ENCODE measurements at regions not wholly inside any gene's neighbourhood (a gene's known extent, or its start where the extent isn't known, plus 50 kb on each side); places are given as distances from the start of the nearest gene placed in this dataset.
"Not testable (repeated sequence)": the region's sequence is repeated elsewhere in the genome, so short reads cannot be mapped to it uniquely, and the experiment has no call there.

- H3K27me3 Mint-ChIP-seq (ENCODE audit: low read depth); DNase-seq (ENCODE audit: low spot score in 2 of 2, unreplicated experiment in 2 of 2); H3K9me3 Mint-ChIP-seq; H3K4me1 Mint-ChIP-seq; H3K36me3 Mint-ChIP-seq; H3K27ac Mint-ChIP-seq; H3K4me3 Mint-ChIP-seq: not testable (repeated sequence)
Observed at GRCh38 chr16:16526998-16527397, 148.1 kb downstream of the NPIPA7 start.

GRCh38 chr16:16530744-16531143 is 151.8 kb downstream of the NPIPA7 start:
- H3K27me3 Mint-ChIP-seq (ENCODE audit: low read depth); H3K4me3 Mint-ChIP-seq; H3K27ac Mint-ChIP-seq; DNase-seq (ENCODE audit: low spot score in 2 of 2, unreplicated experiment in 2 of 2); H3K9me3 Mint-ChIP-seq; H3K4me1 Mint-ChIP-seq; H3K36me3 Mint-ChIP-seq: not testable (repeated sequence)

GRCh38 chr16:16535565-16535964 is 156.6 kb downstream of the NPIPA7 start:
- H3K27ac Mint-ChIP-seq; H3K27me3 Mint-ChIP-seq (ENCODE audit: low read depth); H3K4me1 Mint-ChIP-seq; H3K36me3 Mint-ChIP-seq; H3K9me3 Mint-ChIP-seq; H3K4me3 Mint-ChIP-seq; DNase-seq (ENCODE audit: low spot score in 2 of 2, unreplicated experiment in 2 of 2): not testable (repeated sequence)

- not testable (repeated sequence) for H3K4me1 Mint-ChIP-seq; H3K27me3 Mint-ChIP-seq (ENCODE audit: low read depth); DNase-seq (ENCODE audit: low spot score in 2 of 2, unreplicated experiment in 2 of 2); H3K9me3 Mint-ChIP-seq; H3K4me3 Mint-ChIP-seq; H3K36me3 Mint-ChIP-seq; H3K27ac Mint-ChIP-seq
Observed at GRCh38 chr16:16536151-16536550, 157.2 kb downstream of the NPIPA7 start.

GRCh38 chr16:16549710-16550109 is 170.8 kb downstream of the NPIPA7 start:
- H3K9me3 Mint-ChIP-seq; H3K4me3 Mint-ChIP-seq; H3K4me1 Mint-ChIP-seq; H3K27ac Mint-ChIP-seq; DNase-seq (ENCODE audit: low spot score in 2 of 2, unreplicated experiment in 2 of 2); H3K27me3 Mint-ChIP-seq (ENCODE audit: low read depth); H3K36me3 Mint-ChIP-seq: not testable (repeated sequence)

- H3K27ac Mint-ChIP-seq; H3K36me3 Mint-ChIP-seq; H3K9me3 Mint-ChIP-seq; DNase-seq (ENCODE audit: low spot score in 2 of 2, unreplicated experiment in 2 of 2); H3K4me3 Mint-ChIP-seq; H3K4me1 Mint-ChIP-seq; H3K27me3 Mint-ChIP-seq (ENCODE audit: low read depth): not testable (repeated sequence)
Observed at GRCh38 chr16:16550824-16551223, 171.9 kb downstream of the NPIPA7 start.

- not testable (repeated sequence) for H3K4me1 Mint-ChIP-seq; H3K4me3 Mint-ChIP-seq; H3K36me3 Mint-ChIP-seq; H3K27ac Mint-ChIP-seq; DNase-seq (ENCODE audit: low spot score in 2 of 2, unreplicated experiment in 2 of 2); H3K27me3 Mint-ChIP-seq (ENCODE audit: low read depth); H3K9me3 Mint-ChIP-seq
Observed at GRCh38 chr16:16552819-16553340, 173.9 kb downstream of the NPIPA7 start.

- H3K4me1 Mint-ChIP-seq; DNase-seq (ENCODE audit: low spot score in 2 of 2, unreplicated experiment in 2 of 2); H3K27ac Mint-ChIP-seq; H3K36me3 Mint-ChIP-seq; H3K4me3 Mint-ChIP-seq; H3K27me3 Mint-ChIP-seq (ENCODE audit: low read depth); H3K9me3 Mint-ChIP-seq: not testable (repeated sequence)
Observed at GRCh38 chr16:16559179-16559740, 180.3 kb downstream of the NPIPA7 start.

- H3K4me1 Mint-ChIP-seq; H3K27ac Mint-ChIP-seq; H3K4me3 Mint-ChIP-seq; H3K27me3 Mint-ChIP-seq (ENCODE audit: low read depth); DNase-seq (ENCODE audit: low spot score in 2 of 2, unreplicated experiment in 2 of 2); H3K36me3 Mint-ChIP-seq; H3K9me3 Mint-ChIP-seq: not testable (repeated sequence)
Observed at GRCh38 chr16:16561532-16561931, 182.6 kb downstream of the NPIPA7 start.

- not testable (repeated sequence) for DNase-seq (ENCODE audit: low spot score in 2 of 2, unreplicated experiment in 2 of 2); H3K4me3 Mint-ChIP-seq; H3K9me3 Mint-ChIP-seq; H3K27ac Mint-ChIP-seq; H3K27me3 Mint-ChIP-seq (ENCODE audit: low read depth); H3K36me3 Mint-ChIP-seq; H3K4me1 Mint-ChIP-seq
Observed at GRCh38 chr16:16563962-16564361, 185.0 kb downstream of the NPIPA7 start.

GRCh38 chr16:16565326-16565725 is 186.4 kb downstream of the NPIPA7 start:
- H3K9me3 Mint-ChIP-seq; DNase-seq (ENCODE audit: low spot score in 2 of 2, unreplicated experiment in 2 of 2); H3K36me3 Mint-ChIP-seq; H3K27me3 Mint-ChIP-seq (ENCODE audit: low read depth); H3K4me3 Mint-ChIP-seq; H3K4me1 Mint-ChIP-seq; H3K27ac Mint-ChIP-seq: not testable (repeated sequence)

- H3K9me3 Mint-ChIP-seq; H3K36me3 Mint-ChIP-seq; H3K27ac Mint-ChIP-seq; H3K27me3 Mint-ChIP-seq (ENCODE audit: low read depth); H3K4me3 Mint-ChIP-seq; H3K4me1 Mint-ChIP-seq; DNase-seq (ENCODE audit: low spot score in 2 of 2, unreplicated experiment in 2 of 2): not testable (repeated sequence)
Observed at GRCh38 chr16:16570055-16570454, 191.1 kb downstream of the NPIPA7 start.

- not testable (repeated sequence) for H3K4me3 Mint-ChIP-seq
Observed at GRCh38 chr16:16570874-16571273, 191.9 kb downstream of the NPIPA7 start.

GRCh38 chr16:16572130-16572774 is 193.3 kb downstream of the NPIPA7 start:
- H3K4me3 Mint-ChIP-seq; DNase-seq (ENCODE audit: low spot score in 2 of 2, unreplicated experiment in 2 of 2); H3K4me1 Mint-ChIP-seq; H3K27me3 Mint-ChIP-seq (ENCODE audit: low read depth); H3K9me3 Mint-ChIP-seq; H3K27ac Mint-ChIP-seq; H3K36me3 Mint-ChIP-seq: not testable (repeated sequence)

More at GRCh38 chr16:16570874-16571273, 191.9 kb downstream of the NPIPA7 start:
- H3K36me3 Mint-ChIP-seq; H3K9me3 Mint-ChIP-seq; H3K4me1 Mint-ChIP-seq; H3K27me3 Mint-ChIP-seq (ENCODE audit: low read depth); H3K27ac Mint-ChIP-seq; DNase-seq (ENCODE audit: low spot score in 2 of 2, unreplicated experiment in 2 of 2): not testable (repeated sequence)

GRCh38 chr16:16577062-16577461 is 198.1 kb downstream of the NPIPA7 start:
- not testable (repeated sequence) for H3K27ac Mint-ChIP-seq; DNase-seq (ENCODE audit: low spot score in 2 of 2, unreplicated experiment in 2 of 2); H3K4me3 Mint-ChIP-seq; H3K9me3 Mint-ChIP-seq; H3K27me3 Mint-ChIP-seq (ENCODE audit: low read depth); H3K36me3 Mint-ChIP-seq; H3K4me1 Mint-ChIP-seq
